Gastrocnemius medialis (tissue), 4 donors: ENCODE measurements at regions not wholly inside any gene's neighbourhood (a gene's known extent, or its start where the extent isn't known, plus 50 kb on each side); places are given as distances from the start of the nearest gene placed in this dataset.

Experiments
- CTCF ChIP-seq, 5 experiments: fragments of 450-650 bp in 3 of 5; fragments of 200-600 bp in 2 of 5; sonication (generic) in 2 of 5; IDR thresholded peaks in 4 of 5; conservative IDR thresholded peaks in 1 of 5; 1 replicate in 4 of 5; 2 replicates in 1 of 5; pipeline ENCODE4 v1.5.1; 2016 to 2019; ENCODE audit warnings: antibody characterized with exemption in 5 of 5, mild to moderate bottlenecking in 3 of 5, moderate library complexity in 3 of 5
- POLR2A ChIP-seq, 2 donors: fragments of 450-650 bp; IDR thresholded peaks; one replicate each; pipeline ENCODE4 v1.6.1; 2017; ENCODE audit warnings: antibody characterized with exemption in 2 of 2, mild to moderate bottlenecking in 2 of 2, moderate library complexity in 2 of 2

- TF ChIP-seq CTCF (IDR thresholded peaks at IDR 0.05 in 4 of 5, conservative IDR thresholded peaks at IDR 0.05 in 1 of 5) (no peak), POLR2A (IDR thresholded peaks at IDR 0.05) (no peak)
These were observed 254.0 kb downstream of the TOMM20 start for GRCh38 chr1:234874291-234875288.
